ENCODE measurements at regions not wholly inside any gene's neighbourhood (a gene's known extent, or its start where the extent isn't known, plus 50 kb on each side); places are given as distances from the start of the nearest gene placed in this dataset.

- H3F3A ChIP-seq (ENCODE audit: low read length, unreplicated experiment): no peaks in the 10 kb centered on the region
- H3K4me1 ChIP-seq (ENCODE audit: insufficient read depth, low read length): no peaks in the 10 kb centered on the region
- H2AFZ ChIP-seq (ENCODE audit: low read length): no peak overlapping the region
- DNase-seq (no peak), ATAC-seq (no peak)
- intact Hi-C loops (cut with micrococcal nuclease): no loop called here
- no peak overlapping the region for H3K9ac ChIP-seq (ENCODE audit: low read length)
- H3K4me2 ChIP-seq (ENCODE audit: low read length): no peak overlapping the region
- no peak overlapping the region for H3K4me3 ChIP-seq (ENCODE audit: low read length)
- POLR2A ChIA-PET (ENCODE audit: unreplicated experiment): no interaction called here
- H3K36me3 ChIP-seq (ENCODE audit: low read depth, low read length): no peaks in the 10 kb centered on the region
- BruUV-seq (replicated peaks): no TSS peak
- no peaks in the 10 kb centered on the region for H3K9me2 ChIP-seq (replicated peaks; ENCODE audit: low read length)
- H3K9me3 ChIP-seq (ENCODE audit: low read length): no peaks in the 10 kb centered on the region
- TF ChIP-seq CTCF (conservative IDR thresholded peaks at IDR 0.05; ENCODE audit: low read depth, low read length) (no peak), EZH2phosphoT487 (IDR thresholded peaks at IDR 0.05; ENCODE audit: borderline replicate concordance, low read length) (no peak), EZH2 (IDR thresholded peaks at IDR 0.05; ENCODE audit: low read length, unreplicated experiment) (no peak)
- no peaks in the 10 kb centered on the region for H3K79me2 ChIP-seq (ENCODE audit: low read length)
- CTCF ChIA-PET: no interaction called here
- H4K20me1 ChIP-seq (ENCODE audit: low read length): no peaks in the 10 kb centered on the region
- H3K27ac ChIP-seq (ENCODE audit: low read length): no peak overlapping the region
- H3K27me3 ChIP-seq (ENCODE audit: low read length): no peaks in the 10 kb centered on the region
Observed at GRCh38 chr6:126504792-126505191, 164.9 kb downstream of the CENPW start.

GRCh38 chr6:126513198-126513597 is 173.3 kb downstream of the CENPW start:
- H3K9me2 ChIP-seq (replicated peaks; ENCODE audit: low read length): no peaks in the 10 kb centered on the region
- no peak overlapping the region for H3K4me2 ChIP-seq (ENCODE audit: low read length)
- intact Hi-C loops (cut with micrococcal nuclease): no loop called here
- BruUV-seq (replicated peaks): no TSS peak
- H3F3A ChIP-seq (ENCODE audit: low read length, unreplicated experiment): no peaks in the 10 kb centered on the region
- no peak for DNase-seq
- no peaks in the 10 kb centered on the region for H3K4me1 ChIP-seq (ENCODE audit: insufficient read depth, low read length)
- no peaks in the 10 kb centered on the region for H3K79me2 ChIP-seq (ENCODE audit: low read length)
- CTCF ChIA-PET: no interaction called here
- no peak overlapping the region for H3K9ac ChIP-seq (ENCODE audit: low read length)
- no peak overlapping the region for H2AFZ ChIP-seq (ENCODE audit: low read length)
- TF ChIP-seq EZH2phosphoT487 (IDR thresholded peaks at IDR 0.05; ENCODE audit: borderline replicate concordance, low read length) (no peak), CTCF (conservative IDR thresholded peaks at IDR 0.05; ENCODE audit: low read depth, low read length) (no peak), EZH2 (IDR thresholded peaks at IDR 0.05; ENCODE audit: low read length, unreplicated experiment) (no peak)
- H3K36me3 ChIP-seq (ENCODE audit: low read depth, low read length): no peaks in the 10 kb centered on the region
- H3K9me3 ChIP-seq (ENCODE audit: low read length): no peaks in the 10 kb centered on the region
- no peak for ATAC-seq
- no peaks in the 10 kb centered on the region for H4K20me1 ChIP-seq (ENCODE audit: low read length)
- no peaks in the 10 kb centered on the region for H3K27me3 ChIP-seq (ENCODE audit: low read length)
- H3K27ac ChIP-seq (ENCODE audit: low read length): no peak overlapping the region
- no peak overlapping the region for H3K4me3 ChIP-seq (ENCODE audit: low read length)
- POLR2A ChIA-PET (ENCODE audit: unreplicated experiment): no interaction called here

GRCh38 chr6:126516411-126516810 is 176.5 kb downstream of the CENPW start:
- no peak overlapping the region for H3K4me2 ChIP-seq (ENCODE audit: low read length)
- no peaks in the 10 kb centered on the region for H3F3A ChIP-seq (ENCODE audit: low read length, unreplicated experiment)
- H3K9me2 ChIP-seq (replicated peaks; ENCODE audit: low read length): no peaks in the 10 kb centered on the region
- DNase-seq: no peak
- no peak overlapping the region for H2AFZ ChIP-seq (ENCODE audit: low read length)
- no peaks in the 10 kb centered on the region for H3K4me1 ChIP-seq (ENCODE audit: insufficient read depth, low read length)
- H4K20me1 ChIP-seq (ENCODE audit: low read length): no peaks in the 10 kb centered on the region
- H3K9ac ChIP-seq (ENCODE audit: low read length): no peak overlapping the region
- no peaks in the 10 kb centered on the region for H3K79me2 ChIP-seq (ENCODE audit: low read length)
- H3K27me3 ChIP-seq (ENCODE audit: low read length): no peaks in the 10 kb centered on the region
- ChIA-PET POLR2A (ENCODE audit: unreplicated experiment) (no interaction called here), CTCF (no interaction called here)
- intact Hi-C loops (cut with micrococcal nuclease): no loop called here
- H3K36me3 ChIP-seq (ENCODE audit: low read depth, low read length): no peaks in the 10 kb centered on the region
- H3K9me3 ChIP-seq (ENCODE audit: low read length): no peaks in the 10 kb centered on the region
- no peak for ATAC-seq
- H3K27ac ChIP-seq (ENCODE audit: low read length): no peak overlapping the region
- TF ChIP-seq EZH2 (IDR thresholded peaks at IDR 0.05; ENCODE audit: low read length, unreplicated experiment): no peak
- no peak for TF ChIP-seq EZH2phosphoT487 (IDR thresholded peaks at IDR 0.05; ENCODE audit: borderline replicate concordance, low read length)
- no peak for TF ChIP-seq CTCF (conservative IDR thresholded peaks at IDR 0.05; ENCODE audit: low read depth, low read length)
- no peak overlapping the region for H3K4me3 ChIP-seq (ENCODE audit: low read length)
- no TSS peak for BruUV-seq (replicated peaks)
